NCI-H82 treated with DMSO at 0.1 percent for 48 hours (cell line): ENCODE measurements at regions not wholly inside any gene's neighbourhood (a gene's known extent, or its start where the extent isn't known, plus 50 kb on each side); places are given as distances from the start of the nearest gene placed in this dataset.

Experiments used
- DNase-seq: peaks from one replicate; lab custom pipeline; 2025; ENCODE audit not compliant: unreplicated experiment; lab: John Stamatoyannopoulos, UW

- no peak for DNase-seq
Observed at GRCh38 chr22:49207008-49208003, 620.4 kb downstream of the BRD1 start.

- DNase-seq = no peak
Observed at GRCh38 chr22:49206281-49206680, 621.4 kb downstream of the BRD1 start.

- no peak for DNase-seq
Observed at GRCh38 chr22:49205483-49205800, 622.2 kb downstream of the BRD1 start.

GRCh38 chr22:49204599-49205482 is 622.8 kb downstream of the BRD1 start:
- no peak for DNase-seq

GRCh38 chr22:49203859-49204598 is 623.6 kb downstream of the BRD1 start:
- no peak for DNase-seq

- DNase-seq = no peak
Observed at GRCh38 chr22:49203091-49203858, 624.4 kb downstream of the BRD1 start.

- DNase-seq = no peak
Observed at GRCh38 chr22:49202226-49202625, 625.4 kb downstream of the BRD1 start.

- no peak for DNase-seq
Observed at GRCh38 chr22:49201046-49201970, 626.4 kb downstream of the BRD1 start.

GRCh38 chr22:49199224-49199623 is 628.4 kb downstream of the BRD1 start:
- DNase-seq = no peak

- no peak for DNase-seq
Observed at GRCh38 chr22:49198705-49199084, 629.0 kb downstream of the BRD1 start.

GRCh38 chr22:49197986-49198704 is 629.5 kb downstream of the BRD1 start:
- no peak for DNase-seq

- no peak for DNase-seq
Observed at GRCh38 chr22:49197505-49197904, 630.2 kb downstream of the BRD1 start.

GRCh38 chr22:49196046-49196511 is 631.6 kb downstream of the BRD1 start:
- DNase-seq = no peak

GRCh38 chr22:49195636-49196035 is 632.0 kb downstream of the BRD1 start:
- DNase-seq = no peak

GRCh38 chr22:49193901-49194465 is 633.7 kb downstream of the BRD1 start:
- DNase-seq = no peak

- no peak for DNase-seq
Observed at GRCh38 chr22:49193348-49193747, 634.3 kb downstream of the BRD1 start.

GRCh38 chr22:49192857-49193250 is 634.8 kb downstream of the BRD1 start:
- DNase-seq = no peak

GRCh38 chr22:49192180-49192856 is 635.4 kb downstream of the BRD1 start:
- DNase-seq = no peak
